ENCODE measurements at regions not wholly inside any gene's neighbourhood (a gene's known extent, or its start where the extent isn't known, plus 50 kb on each side); places are given as distances from the start of the nearest gene placed in this dataset.

DNA sequence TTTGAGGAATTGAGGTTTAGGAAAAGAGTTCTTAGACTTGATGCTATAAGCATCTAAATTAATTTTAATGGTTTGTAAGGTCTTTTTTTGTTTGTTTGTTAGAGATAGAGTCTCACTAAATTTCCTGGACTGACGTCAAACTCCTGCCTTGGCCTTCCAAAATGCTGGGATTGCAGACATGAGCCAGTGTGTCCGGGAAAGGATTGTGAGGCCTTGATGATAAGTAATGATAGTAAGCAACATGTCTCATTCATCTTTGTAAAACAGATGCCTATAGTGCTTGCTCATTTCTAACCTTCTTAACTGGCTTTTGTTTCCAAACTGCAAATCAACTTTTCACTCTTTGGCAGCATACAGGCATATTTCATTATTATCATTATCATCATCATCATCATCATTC is 176.0 kb upstream of the KCND2 start:
- Histone ChIP-seq H3K4me3 (ENCODE audit: low read length) (no peak overlapping the region), H3K4me1 (ENCODE audit: insufficient read depth, low read length) (no peaks in the 10 kb centered on the region), H3K27ac (ENCODE audit: low read depth, low read length) (no peak overlapping the region), H3K9me3 (ENCODE audit: low read length) (no peaks in the 10 kb centered on the region), H3K27me3 (ENCODE audit: insufficient read depth, low read length, poor library complexity, severe bottlenecking) (no peaks in the 10 kb centered on the region), H3K36me3 (ENCODE audit: insufficient read depth, low read length) (no peaks in the 10 kb centered on the region)
- Mint-ChIP-seq H3K27me3 (no peaks in the 10 kb centered on the region), H3K9me3 (peaks cover 0 to 28% (median 5%) of the 10 kb centered on the region in 5 donors), H3K27ac (no peak overlapping the region), H3K4me3 (no peak overlapping the region), H3K36me3 (no peaks in the 10 kb centered on the region), H3K4me1 (no peaks in the 10 kb centered on the region)
- no peak for DNase-seq
- CTCF ChIA-PET, result no interaction called here
- POLR2A ChIA-PET, result no interaction called here

- Mint-ChIP-seq H3K36me3 (no peaks in the 10 kb centered on the region), H3K4me1 (no peaks in the 10 kb centered on the region), H3K27ac (no peak overlapping the region), H3K4me3 (no peak overlapping the region), H3K27me3 (no peaks in the 10 kb centered on the region), H3K9me3 (peaks cover 0 to 24% (median 5%) of the 10 kb centered on the region in 5 donors)
- CTCF ChIA-PET, result no interaction called here
- POLR2A ChIA-PET, result no interaction called here
- Histone ChIP-seq H3K4me1 (ENCODE audit: insufficient read depth, low read length) (no peaks in the 10 kb centered on the region), H3K4me3 (ENCODE audit: low read length) (no peak overlapping the region), H3K27me3 (ENCODE audit: insufficient read depth, low read length, poor library complexity, severe bottlenecking) (no peaks in the 10 kb centered on the region), H3K36me3 (ENCODE audit: insufficient read depth, low read length) (no peaks in the 10 kb centered on the region), H3K9me3 (ENCODE audit: low read length) (no peaks in the 10 kb centered on the region), H3K27ac (ENCODE audit: low read depth, low read length) (no peak overlapping the region)
- DNase-seq, result no peak
These were observed 175.2 kb upstream of the KCND2 start for GRCh38 chr7:120097774-120098173.

- Mint-ChIP-seq H3K36me3 (no peaks in the 10 kb centered on the region), H3K27ac (no peak overlapping the region), H3K4me3 (no peak overlapping the region), H3K4me1 (no peaks in the 10 kb centered on the region), H3K27me3 (no peaks in the 10 kb centered on the region), H3K9me3 (peaks cover 2 to 39% (median 18%) of the 10 kb centered on the region in 5 donors)
- Histone ChIP-seq H3K27me3 (ENCODE audit: insufficient read depth, low read length, poor library complexity, severe bottlenecking) (no peaks in the 10 kb centered on the region), H3K4me1 (ENCODE audit: insufficient read depth, low read length) (no peaks in the 10 kb centered on the region), H3K27ac (ENCODE audit: low read depth, low read length) (no peak overlapping the region), H3K36me3 (ENCODE audit: insufficient read depth, low read length) (no peaks in the 10 kb centered on the region), H3K4me3 (ENCODE audit: low read length) (no peak overlapping the region), H3K9me3 (ENCODE audit: low read length) (no peaks in the 10 kb centered on the region)
- CTCF ChIA-PET, result no interaction called here
- no peak for DNase-seq
- POLR2A ChIA-PET, result no interaction called here
These were observed 164.6 kb upstream of the KCND2 start for GRCh38 chr7:120108376-120108775.

GRCh38 chr7:120110169-120110568 is 162.8 kb upstream of the KCND2 start:
- ChIA-PET POLR2A (no interaction called here), CTCF (no interaction called here)
- DNase-seq, result no peak
- H3K27me3 ChIP-seq (ENCODE audit: insufficient read depth, low read length, poor library complexity, severe bottlenecking), result no peaks in the 10 kb centered on the region
- peaks cover 2 to 38% (median 18%) of the 10 kb centered on the region in 5 donors for H3K9me3 Mint-ChIP-seq
- no peaks in the 10 kb centered on the region for H3K9me3 ChIP-seq (ENCODE audit: low read length)
- no peaks in the 10 kb centered on the region for H3K36me3 Mint-ChIP-seq
- H3K4me3 ChIP-seq (ENCODE audit: low read length), result no peak overlapping the region
- H3K4me3 Mint-ChIP-seq, result no peak overlapping the region
- H3K4me1 ChIP-seq (ENCODE audit: insufficient read depth, low read length), result no peaks in the 10 kb centered on the region
- no peaks in the 10 kb centered on the region for H3K36me3 ChIP-seq (ENCODE audit: insufficient read depth, low read length)
- no peak overlapping the region for H3K27ac ChIP-seq (ENCODE audit: low read depth, low read length)
- no peaks in the 10 kb centered on the region for H3K27me3 Mint-ChIP-seq
- no peaks in the 10 kb centered on the region for H3K4me1 Mint-ChIP-seq
- H3K27ac Mint-ChIP-seq, result no peak overlapping the region

DNA sequence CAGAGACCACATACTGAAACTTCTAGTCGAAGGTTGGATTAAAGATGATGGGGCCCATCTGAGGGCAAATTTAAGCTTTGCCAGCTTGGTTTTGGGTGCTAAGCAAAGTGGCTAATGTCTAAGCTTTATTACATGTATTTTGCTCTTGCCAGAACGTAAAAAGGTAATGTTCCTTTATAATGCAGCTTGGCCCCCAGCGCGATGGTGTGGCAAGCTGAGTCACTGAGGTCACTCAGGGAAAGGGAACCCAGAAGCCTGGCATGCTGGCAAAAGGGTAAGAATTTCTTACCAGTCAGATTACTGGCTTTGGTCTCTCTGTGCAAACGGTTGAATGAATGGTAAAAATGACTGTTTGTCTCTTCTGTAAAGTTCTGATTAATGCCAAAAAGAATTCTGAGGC is 158.3 kb upstream of the KCND2 start:
- Histone ChIP-seq H3K4me3 (ENCODE audit: low read length) (no peak overlapping the region), H3K4me1 (ENCODE audit: insufficient read depth, low read length) (no peaks in the 10 kb centered on the region), H3K27me3 (ENCODE audit: insufficient read depth, low read length, poor library complexity, severe bottlenecking) (no peaks in the 10 kb centered on the region), H3K27ac (ENCODE audit: low read depth, low read length) (no peak overlapping the region), H3K9me3 (ENCODE audit: low read length) (no peaks in the 10 kb centered on the region), H3K36me3 (ENCODE audit: insufficient read depth, low read length) (no peaks in the 10 kb centered on the region)
- no peak for DNase-seq
- H3K27ac Mint-ChIP-seq, result no peak overlapping the region
- ChIA-PET POLR2A (no interaction called here), CTCF (no interaction called here)
- no peaks in the 10 kb centered on the region for H3K27me3 Mint-ChIP-seq
- peaks cover 8 to 36% (median 22%) of the 10 kb centered on the region in 5 donors for H3K9me3 Mint-ChIP-seq
- H3K4me1 Mint-ChIP-seq, result no peaks in the 10 kb centered on the region
- H3K36me3 Mint-ChIP-seq, result no peaks in the 10 kb centered on the region
- H3K4me3 Mint-ChIP-seq, result no peak overlapping the region

- Mint-ChIP-seq H3K4me1 (no peaks in the 10 kb centered on the region), H3K9me3 (peaks cover 0 to 22% (median 2%) of the 10 kb centered on the region in 5 donors), H3K27ac (no peak overlapping the region), H3K27me3 (no peaks in the 10 kb centered on the region), H3K36me3 (no peaks in the 10 kb centered on the region), H3K4me3 (no peak overlapping the region)
- no peak overlapping the region for H3K4me3 ChIP-seq (ENCODE audit: low read length)
- H3K36me3 ChIP-seq (ENCODE audit: insufficient read depth, low read length), result no peaks in the 10 kb centered on the region
- H3K4me1 ChIP-seq (ENCODE audit: insufficient read depth, low read length), result no peaks in the 10 kb centered on the region
- ChIA-PET CTCF (no interaction called here), POLR2A (no interaction called here)
- no peak overlapping the region for H3K27ac ChIP-seq (ENCODE audit: low read depth, low read length)
- H3K27me3 ChIP-seq (ENCODE audit: insufficient read depth, low read length, poor library complexity, severe bottlenecking), result no peaks in the 10 kb centered on the region
- no peak for DNase-seq
- H3K9me3 ChIP-seq (ENCODE audit: low read length), result no peaks in the 10 kb centered on the region
These were observed 149.4 kb upstream of the KCND2 start for GRCh38 chr7:120123528-120123927.

- Mint-ChIP-seq H3K9me3 (peaks cover 6 to 23% (median 19%) of the 10 kb centered on the region in 5 donors), H3K4me3 (no peak overlapping the region), H3K36me3 (no peaks in the 10 kb centered on the region), H3K4me1 (no peaks in the 10 kb centered on the region), H3K27ac (no peak overlapping the region), H3K27me3 (peaks cover 0 to 1% of the 10 kb centered on the region in 2 donors)
- CTCF ChIA-PET, result no interaction called here
- Histone ChIP-seq H3K9me3 (ENCODE audit: low read length) (no peaks in the 10 kb centered on the region), H3K27me3 (ENCODE audit: insufficient read depth, low read length, poor library complexity, severe bottlenecking) (no peaks in the 10 kb centered on the region), H3K4me3 (ENCODE audit: low read length) (no peak overlapping the region), H3K4me1 (ENCODE audit: insufficient read depth, low read length) (no peaks in the 10 kb centered on the region), H3K27ac (ENCODE audit: low read depth, low read length) (no peak overlapping the region), H3K36me3 (ENCODE audit: insufficient read depth, low read length) (no peaks in the 10 kb centered on the region)
- DNase-seq, result no peak
- POLR2A ChIA-PET, result no interaction called here
These were observed 141.7 kb upstream of the KCND2 start for GRCh38 chr7:120131096-120131839.

DNA sequence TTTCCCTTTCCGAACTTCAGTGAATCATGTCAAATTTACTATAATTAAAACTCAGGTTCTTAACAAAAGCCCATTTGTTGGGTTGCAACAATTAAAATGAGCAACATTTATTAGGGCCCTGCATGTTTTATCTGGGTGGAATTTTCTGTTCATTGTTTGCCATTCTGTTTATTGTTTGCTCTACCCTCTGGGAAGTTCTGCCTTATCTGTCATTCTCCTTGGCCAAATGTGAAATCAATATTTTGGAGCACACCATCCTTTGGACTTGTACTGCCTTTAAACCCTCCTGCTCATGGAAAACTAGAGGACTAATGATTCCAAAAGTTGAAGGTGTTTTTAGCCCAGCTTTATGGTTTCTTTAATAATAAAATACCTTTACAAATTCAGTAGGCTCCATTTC is 134.5 kb upstream of the KCND2 start:
- CTCF ChIA-PET, result no interaction called here
- peaks cover 0 to under 1% of the 10 kb centered on the region in 2 donors for H3K27me3 Mint-ChIP-seq
- POLR2A ChIA-PET, result no interaction called here

More for the DNA sequence above, 134.5 kb upstream of the KCND2 start:
- Histone ChIP-seq H3K4me1 (ENCODE audit: insufficient read depth, low read length) (no peaks in the 10 kb centered on the region), H3K4me3 (ENCODE audit: low read length) (no peak overlapping the region), H3K36me3 (ENCODE audit: insufficient read depth, low read length) (no peaks in the 10 kb centered on the region), H3K9me3 (ENCODE audit: low read length) (no peaks in the 10 kb centered on the region), H3K27ac (ENCODE audit: low read depth, low read length) (no peak overlapping the region), H3K27me3 (ENCODE audit: insufficient read depth, low read length, poor library complexity, severe bottlenecking) (no peaks in the 10 kb centered on the region)
- Mint-ChIP-seq H3K9me3 (peaks cover 5 to 13% (median 9%) of the 10 kb centered on the region in 5 donors), H3K27ac (no peak overlapping the region), H3K4me1 (no peaks in the 10 kb centered on the region), H3K36me3 (no peaks in the 10 kb centered on the region), H3K4me3 (no peak overlapping the region)
- DNase-seq, result no peak

Measured in CD8-positive, alpha-beta memory T cell (primary cell).